Ovary (tissue), 7 donors: ENCODE measurements at regions not wholly inside any gene's neighbourhood (a gene's known extent, or its start where the extent isn't known, plus 50 kb on each side); places are given as distances from the start of the nearest gene placed in this dataset.

ENCODE experiments used
- DNase-seq, 5 donors: peaks; one replicate each; pipeline ENCODE4 v3.0.0-alpha.2; 2019 to 2020
- H3K27ac ChIP-seq, 2 donors: fragments of 200-600 bp; one replicate each; pipeline versions ENCODE4 v1.5.1 to v1.8.0; 2019 to 2022
- H3K27me3 ChIP-seq: fragments of 200-600 bp; one replicate; pipeline ENCODE4 v1.8.0; 2022
- H3K36me3 ChIP-seq: fragments of 200-600 bp; sonication (generic); one replicate; pipeline ENCODE4 v1.5.1; 2019
- H3K4me1 ChIP-seq: one replicate; pipeline ENCODE4 v1.8.1; 2013; ENCODE audit warnings: mild to moderate bottlenecking, moderate library complexity; ENCODE audit not compliant: insufficient read depth
- H3K4me3 ChIP-seq: fragments of 200-600 bp; sonication (generic); one replicate; pipeline ENCODE4 v1.5.1; 2017
- H3K9me3 ChIP-seq, 2 donors: fragments of 200-600 bp in 1 of 2; sonication (generic) in 1 of 2; one replicate each; pipeline versions ENCODE4 v1.5.1 to v1.8.1; 2013 to 2019; ENCODE audit warnings: mild to moderate bottlenecking in 1 of 2, moderate library complexity in 1 of 2
- CTCF ChIP-seq, 3 donors: fragments of 450-650 bp in 2 of 3; fragments of 200-600 bp in 1 of 3; IDR thresholded peaks; one replicate each; pipeline versions ENCODE4 v1.5.1 to v1.8.0; 2016 to 2022; ENCODE audit warnings: antibody characterized with exemption in 3 of 3, mild to moderate bottlenecking in 1 of 3
- EP300 ChIP-seq: sonication (generic); formaldehyde crosslinking; IDR thresholded peaks from one replicate; pipeline ENCODE4 v1.6.1; 2017; ENCODE audit warnings: antibody characterized with exemption
- POLR2A ChIP-seq: fragments of 450-650 bp; IDR thresholded peaks from one replicate; pipeline ENCODE4 v1.6.1; 2017; ENCODE audit warnings: antibody characterized with exemption, mild to moderate bottlenecking, moderate library complexity
- WGBS, 3 donors: extraction: QIAGEN DNeasy Blood & Tissue Kit in 1 of 3; methylation state at CpG; one replicate each; pipeline versions ENCODE4 v1.1.5 to v1.1.7; 2013 to 2017; 5-methylcytosine and 5-hydroxymethylcytosine counted together
- intact Hi-C, 4 donors: fragments of 100-400 bp; cut with DNase I; formaldehyde crosslinking; loops; one replicate each; pipeline versions ENCODE4 v1.11.0 to v1.15.1; 2022 to 2023
- donor health status: DM: no; HTN: no; CAD: no; lungs with moderate emphysema.
- donor health status: DM: no; HTN: no; CAD: no.
- donor health status: Bipolar disorder and iron deficiency.
- donor health status: DM: no; HTN: no; CAD: no.
- donor health status: DM: yes; HTN: yes; CAD: no.

GRCh38 chr2:16014802-16015201 is 74.5 kb downstream of the MYCN start:
- 91 to 92% (median 92%) methylated on average over 3 of the region's 3 CpGs for WGBS, 3 donors
- no peaks in the 10 kb centered on the region for H3K36me3 ChIP-seq
- DNase-seq = no peak
- intact Hi-C loops = no loop called here
- H3K4me1 ChIP-seq = no peaks in the 10 kb centered on the region
- no peak overlapping the region for H3K4me3 ChIP-seq
- no peak for TF ChIP-seq CTCF (IDR thresholded peaks at IDR 0.05)
- no peaks in the 10 kb centered on the region for H3K9me3 ChIP-seq
- H3K27ac ChIP-seq = no peak overlapping the region
- H3K27me3 ChIP-seq = no peaks in the 10 kb centered on the region

GRCh38 chr2:16014041-16014787 is 73.9 kb downstream of the MYCN start:
- H3K4me3 ChIP-seq = no peak overlapping the region
- H3K27me3 ChIP-seq = no peaks in the 10 kb centered on the region
- TF ChIP-seq CTCF (IDR thresholded peaks at IDR 0.05) (no peak), EP300 (no peak), POLR2A (no peak)
- no peaks in the 10 kb centered on the region for H3K9me3 ChIP-seq
- WGBS, 3 donors = 25 to 32% (median 31%) methylated on average over 32 of the region's 32 CpGs
- no peak overlapping the region for H3K27ac ChIP-seq
- DNase-seq = no peak
- no peaks in the 10 kb centered on the region for H3K36me3 ChIP-seq
- intact Hi-C loops = no loop called here
- no peaks in the 10 kb centered on the region for H3K4me1 ChIP-seq

GRCh38 chr2:16013359-16013911 is 73.1 kb downstream of the MYCN start:
- no peak overlapping the region for H3K27ac ChIP-seq
- H3K9me3 ChIP-seq = no peaks in the 10 kb centered on the region
- TF ChIP-seq CTCF (IDR thresholded peaks at IDR 0.05) (no peak), EP300 (no peak), POLR2A (no peak)
- H3K4me1 ChIP-seq = no peaks in the 10 kb centered on the region
- H3K4me3 ChIP-seq = no peak overlapping the region
- H3K36me3 ChIP-seq = no peaks in the 10 kb centered on the region
- intact Hi-C loops = no loop called here
- WGBS, 3 donors = 5 to 13% (median 11%) methylated on average over 20 of the region's 20 CpGs
- DNase-seq = no peak
- H3K27me3 ChIP-seq = no peaks in the 10 kb centered on the region

GRCh38 chr2:16012626-16013358 is 72.4 kb downstream of the MYCN start:
- Histone ChIP-seq H3K27me3 (no peaks in the 10 kb centered on the region), H3K9me3 (no peaks in the 10 kb centered on the region), H3K4me3 (no peak overlapping the region), H3K27ac (no peak overlapping the region), H3K4me1 (no peaks in the 10 kb centered on the region), H3K36me3 (no peaks in the 10 kb centered on the region)
- intact Hi-C loops = no loop called here
- DNase-seq = no peak
- WGBS, 3 donors = 22 to 26% (median 25%) methylated on average over 19 of the region's 19 CpGs
- TF ChIP-seq CTCF (IDR thresholded peaks at IDR 0.05) (no peak), POLR2A (no peak), EP300 (no peak)
